B cell (primary cell): ENCODE measurements at regions not wholly inside any gene's neighbourhood (a gene's known extent, or its start where the extent isn't known, plus 50 kb on each side); places are given as distances from the start of the nearest gene placed in this dataset.

Experiments
- EZH2 ChIP-seq: IDR thresholded peaks from 2 replicates; pipeline ENCODE4 v1.6.1; 2012; ENCODE audit warnings: borderline replicate concordance, low read depth, mild to moderate bottlenecking, moderate library complexity, low read length; ENCODE audit not compliant: insufficient read depth, poor library complexity, severe bottlenecking
- TF ChIP-seq, protein P1 (sequence below): fragments of 200-600 bp; IDR thresholded peaks from one replicate; pipeline ENCODE4 v1.8.0; 2022; ENCODE audit warnings: antibody characterized with exemption, mild to moderate bottlenecking

DNA sequence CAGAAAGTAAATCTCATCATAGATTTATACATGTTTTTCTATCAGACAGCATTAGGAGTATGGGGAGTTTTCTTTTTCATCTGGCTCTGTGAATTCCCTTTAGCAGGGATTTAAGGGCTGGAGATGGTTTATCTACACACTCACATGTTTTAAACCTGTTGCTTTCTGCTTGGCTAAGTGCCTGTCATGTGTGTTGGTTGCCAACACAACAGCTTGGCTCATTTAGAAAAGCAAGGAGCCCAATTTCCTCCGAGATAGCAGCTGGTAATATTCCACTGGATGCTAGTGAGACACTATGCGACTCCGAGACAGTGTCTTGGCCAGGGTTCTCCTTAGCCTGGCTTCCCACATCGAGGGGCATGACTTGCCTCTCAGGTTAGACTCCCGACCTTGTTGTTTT lies 83.3 kb downstream of the KLF5 start:
- TF ChIP-seq, protein P1, sequence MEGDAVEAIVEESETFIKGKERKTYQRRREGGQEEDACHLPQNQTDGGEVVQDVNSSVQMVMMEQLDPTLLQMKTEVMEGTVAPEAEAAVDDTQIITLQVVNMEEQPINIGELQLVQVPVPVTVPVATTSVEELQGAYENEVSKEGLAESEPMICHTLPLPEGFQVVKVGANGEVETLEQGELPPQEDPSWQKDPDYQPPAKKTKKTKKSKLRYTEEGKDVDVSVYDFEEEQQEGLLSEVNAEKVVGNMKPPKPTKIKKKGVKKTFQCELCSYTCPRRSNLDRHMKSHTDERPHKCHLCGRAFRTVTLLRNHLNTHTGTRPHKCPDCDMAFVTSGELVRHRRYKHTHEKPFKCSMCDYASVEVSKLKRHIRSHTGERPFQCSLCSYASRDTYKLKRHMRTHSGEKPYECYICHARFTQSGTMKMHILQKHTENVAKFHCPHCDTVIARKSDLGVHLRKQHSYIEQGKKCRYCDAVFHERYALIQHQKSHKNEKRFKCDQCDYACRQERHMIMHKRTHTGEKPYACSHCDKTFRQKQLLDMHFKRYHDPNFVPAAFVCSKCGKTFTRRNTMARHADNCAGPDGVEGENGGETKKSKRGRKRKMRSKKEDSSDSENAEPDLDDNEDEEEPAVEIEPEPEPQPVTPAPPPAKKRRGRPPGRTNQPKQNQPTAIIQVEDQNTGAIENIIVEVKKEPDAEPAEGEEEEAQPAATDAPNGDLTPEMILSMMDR, result no peak
- no peak for TF ChIP-seq EZH2
